ENCODE measurements at regions not wholly inside any gene's neighbourhood (a gene's known extent, or its start where the extent isn't known, plus 50 kb on each side); places are given as distances from the start of the nearest gene placed in this dataset.
"Not testable (repeated sequence)": the region's sequence is repeated elsewhere in the genome, so short reads cannot be mapped to it uniquely, and the experiment has no call there.

- no peak for TF ChIP-seq CTCF (IDR thresholded peaks at IDR 0.05; ENCODE audit: control insufficient read depth, insufficient read depth, low read depth, low read length, missing control alignments)
- H3K4me3 ChIP-seq (ENCODE audit: control insufficient read depth, low read depth, low read length) = no peak overlapping the region
- DNase-seq (ENCODE audit: low read depth) = no peak
These were observed 286.6 kb upstream of the SFSWAP start for GRCh38 chr12:131424270-131424669.

GRCh38 chr12:131425112-131426075, 285.5 kb upstream of the SFSWAP start:
- no peak for TF ChIP-seq CTCF (IDR thresholded peaks at IDR 0.05; ENCODE audit: control insufficient read depth, insufficient read depth, low read depth, low read length, missing control alignments)
- no peak for DNase-seq (ENCODE audit: low read depth)
- no peak overlapping the region for H3K4me3 ChIP-seq (ENCODE audit: control insufficient read depth, low read depth, low read length)

GRCh38 chr12:131428091-131428685, 282.7 kb upstream of the SFSWAP start:
- H3K4me3 ChIP-seq (ENCODE audit: control insufficient read depth, low read depth, low read length) = no peak overlapping the region
- no peak for DNase-seq (ENCODE audit: low read depth)
- no peak for TF ChIP-seq CTCF (IDR thresholded peaks at IDR 0.05; ENCODE audit: control insufficient read depth, insufficient read depth, low read depth, low read length, missing control alignments)

GRCh38 chr12:131429221-131429620, 281.7 kb upstream of the SFSWAP start:
- not testable (repeated sequence) for DNase-seq (ENCODE audit: low read depth); H3K4me3 ChIP-seq (ENCODE audit: control insufficient read depth, low read depth, low read length)

GRCh38 chr12:131429697-131430096, 281.2 kb upstream of the SFSWAP start:
- not testable (repeated sequence) for H3K4me3 ChIP-seq (ENCODE audit: control insufficient read depth, low read depth, low read length); DNase-seq (ENCODE audit: low read depth)

- no peak for TF ChIP-seq CTCF (IDR thresholded peaks at IDR 0.05; ENCODE audit: control insufficient read depth, insufficient read depth, low read depth, low read length, missing control alignments)
- no peak overlapping the region for H3K4me3 ChIP-seq (ENCODE audit: control insufficient read depth, low read depth, low read length)
- DNase-seq (ENCODE audit: low read depth) = no peak
These were observed 280.6 kb upstream of the SFSWAP start for GRCh38 chr12:131430158-131430742.

GRCh38 chr12:131431126-131431655, 279.7 kb upstream of the SFSWAP start:
- not testable (repeated sequence) for DNase-seq (ENCODE audit: low read depth); H3K4me3 ChIP-seq (ENCODE audit: control insufficient read depth, low read depth, low read length)
